IPS DF 4.7 (cell line): ENCODE measurements at regions not wholly inside any gene's neighbourhood (a gene's known extent, or its start where the extent isn't known, plus 50 kb on each side); places are given as distances from the start of the nearest gene placed in this dataset.

Source experiments
- DNase-seq: peaks from one replicate; pipeline ENCODE4 v3.0.0-alpha.2; 2013; ENCODE audit warnings: low spot score; ENCODE audit errors: extremely low read depth

DNA sequence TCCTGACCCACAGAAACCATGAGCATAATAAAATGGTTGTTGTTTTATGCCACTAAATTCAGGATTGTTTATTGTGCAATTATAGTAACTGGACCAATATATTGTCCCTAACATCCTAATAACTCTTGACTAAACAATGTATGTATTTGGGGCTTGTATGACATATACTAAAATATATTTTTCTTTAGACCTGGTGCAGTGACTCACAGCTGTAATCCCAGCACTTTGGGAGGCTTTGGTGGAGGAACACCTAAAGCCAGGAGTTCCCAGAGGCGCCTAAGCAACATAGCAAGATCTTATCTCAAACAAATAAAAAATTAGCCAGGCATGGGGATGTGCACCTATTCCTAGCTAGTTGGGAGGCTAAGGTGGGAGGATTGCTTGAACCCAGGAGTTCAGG lies 180.4 kb downstream of the SUCNR1 start:
- no peak for DNase-seq

DNA sequence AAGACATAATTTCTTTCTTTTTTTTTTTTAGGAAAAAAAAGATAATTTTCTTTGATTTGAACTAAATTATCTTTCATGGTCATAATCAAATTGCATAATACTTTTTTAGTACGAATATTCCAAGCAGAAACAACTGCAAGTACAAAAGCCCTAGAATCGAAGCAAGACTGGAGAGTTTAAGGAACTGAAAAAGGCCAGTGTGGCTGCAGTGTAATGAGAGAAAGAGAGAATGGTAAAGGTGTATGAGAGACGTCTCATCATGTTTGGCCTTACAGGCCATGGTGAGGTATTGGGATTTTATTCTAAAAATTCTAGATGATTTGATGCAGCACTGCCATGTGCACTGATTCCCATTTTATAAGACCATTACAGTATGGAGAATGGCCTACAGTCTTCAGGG lies 180.9 kb downstream of the SUCNR1 start:
- DNase-seq: no peak

GRCh38 chr3:152056073-152056472 lies 182.6 kb downstream of the SUCNR1 start:
- no peak for DNase-seq

- DNase-seq: no peak
These were observed 183.0 kb downstream of the SUCNR1 start for GRCh38 chr3:152056481-152056880.

DNA sequence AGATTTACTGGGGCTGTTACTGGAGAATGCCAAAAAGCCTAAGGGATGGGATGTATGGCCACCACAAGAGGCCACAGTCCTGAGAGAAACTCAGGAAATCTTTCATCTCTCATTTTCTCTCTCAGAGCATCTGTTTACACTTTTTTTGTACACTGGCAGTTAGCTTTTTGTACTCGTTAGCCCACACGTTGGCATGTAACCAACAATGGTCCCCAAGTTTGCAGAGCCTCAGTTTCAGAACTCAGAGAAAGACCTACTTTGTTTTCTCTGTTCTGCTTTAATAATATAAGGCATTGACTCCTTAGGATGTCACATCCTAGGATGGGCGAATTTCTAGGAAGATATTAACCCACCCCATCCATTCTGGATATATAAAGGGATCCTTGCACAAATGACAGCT lies 183.5 kb downstream of the SUCNR1 start:
- no peak for DNase-seq

DNA sequence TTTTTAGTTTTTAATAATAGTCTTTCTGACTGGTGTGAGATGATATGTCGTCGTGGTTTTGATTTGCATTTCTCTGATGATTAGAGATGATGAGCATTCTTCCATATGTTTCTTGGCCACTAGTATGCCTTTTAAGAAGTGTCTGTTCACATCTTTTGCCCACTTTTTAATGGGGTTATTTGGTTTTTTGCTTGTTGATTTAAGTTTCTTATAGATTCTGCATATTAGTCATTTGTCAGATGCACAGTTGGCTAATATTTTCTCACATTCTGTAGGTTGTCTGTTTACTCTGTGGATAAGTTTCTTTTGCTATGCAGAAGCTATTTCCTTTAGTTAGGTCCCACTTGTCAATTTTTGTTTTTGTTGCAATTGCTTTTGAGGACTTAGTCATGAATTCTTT lies 185.4 kb downstream of the SUCNR1 start:
- no peak for DNase-seq

- DNase-seq: no peak
These were observed 187.3 kb downstream of the SUCNR1 start for GRCh38 chr3:152060701-152061100.

DNA sequence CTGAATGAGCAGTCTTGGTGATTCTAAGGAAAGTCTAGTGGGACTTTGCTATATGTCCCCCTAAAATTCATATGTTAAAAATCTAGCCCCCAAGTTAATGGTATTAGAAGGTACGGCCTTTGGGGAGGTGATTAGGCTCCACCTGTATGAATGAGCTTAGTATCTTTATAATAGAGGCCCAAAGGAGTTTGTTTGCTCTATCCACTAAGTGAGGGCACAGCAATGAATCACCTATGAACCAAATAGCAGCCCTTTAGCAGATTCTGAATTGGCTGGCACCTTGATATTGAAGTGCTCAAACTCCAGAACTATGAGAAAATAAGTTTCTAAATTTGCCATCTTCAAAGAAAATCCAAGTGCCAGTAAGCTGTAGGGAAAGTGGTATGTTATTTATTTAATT lies 187.9 kb downstream of the SUCNR1 start:
- no peak for DNase-seq

DNA sequence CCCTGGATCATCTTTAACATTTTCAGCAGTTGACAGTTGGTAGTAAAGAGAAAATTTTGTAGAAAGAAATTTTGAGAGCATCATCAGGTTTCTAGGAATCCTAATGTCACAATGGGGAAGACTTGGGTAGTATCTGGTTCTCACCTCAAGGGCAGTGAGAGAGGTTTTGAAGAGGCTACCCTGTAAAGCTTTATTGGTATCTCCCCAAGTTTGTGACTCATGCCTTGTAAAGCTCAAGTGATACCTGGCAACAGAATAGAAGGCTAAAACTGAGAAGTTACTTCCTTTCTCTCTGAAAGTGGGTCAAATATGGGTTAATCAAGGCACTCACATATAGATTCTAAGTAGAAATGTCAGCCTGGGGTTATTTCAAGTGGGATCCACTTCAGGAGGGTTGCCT lies 196.4 kb downstream of the SUCNR1 start:
- DNase-seq: no peak

GRCh38 chr3:152071315-152071714 lies 197.4 kb upstream of the MBNL1 start:
- no peak for DNase-seq

- DNase-seq: peak; percentile 16
These were observed 196.8 kb upstream of the MBNL1 start for GRCh38 chr3:152071924-152072323.

GRCh38 chr3:152073267-152073666 lies 195.5 kb upstream of the MBNL1 start:
- no peak for DNase-seq

- DNase-seq: no peak
These were observed 192.6 kb upstream of the MBNL1 start for GRCh38 chr3:152076148-152076547.

- DNase-seq: no peak
These were observed 188.7 kb upstream of the MBNL1 start for GRCh38 chr3:152079980-152080379.

- no peak for DNase-seq
These were observed 185.6 kb upstream of the MBNL1 start for GRCh38 chr3:152083135-152083534.

GRCh38 chr3:152084441-152085158 lies 184.1 kb upstream of the MBNL1 start:
- no peak for DNase-seq

DNA sequence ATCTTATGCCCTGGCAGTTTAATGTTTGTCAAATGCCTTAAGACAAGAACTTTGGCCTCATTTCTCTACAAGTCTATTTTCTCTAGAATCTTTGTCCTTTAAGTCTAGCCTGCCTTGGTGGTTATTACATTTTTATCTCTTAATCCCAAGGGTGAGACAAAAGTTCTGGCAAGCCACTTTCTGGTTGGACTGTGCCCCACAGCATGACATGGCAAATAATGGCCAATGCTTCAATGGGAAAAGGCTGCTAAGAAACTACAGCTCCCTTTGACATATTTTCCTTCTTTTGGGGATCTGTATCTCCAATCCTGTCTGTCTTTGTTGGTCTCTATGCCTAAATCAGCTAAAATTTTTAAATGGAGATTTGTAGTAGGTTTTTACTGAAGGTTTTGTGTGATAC lies 181.6 kb upstream of the MBNL1 start:
- no peak for DNase-seq

DNA sequence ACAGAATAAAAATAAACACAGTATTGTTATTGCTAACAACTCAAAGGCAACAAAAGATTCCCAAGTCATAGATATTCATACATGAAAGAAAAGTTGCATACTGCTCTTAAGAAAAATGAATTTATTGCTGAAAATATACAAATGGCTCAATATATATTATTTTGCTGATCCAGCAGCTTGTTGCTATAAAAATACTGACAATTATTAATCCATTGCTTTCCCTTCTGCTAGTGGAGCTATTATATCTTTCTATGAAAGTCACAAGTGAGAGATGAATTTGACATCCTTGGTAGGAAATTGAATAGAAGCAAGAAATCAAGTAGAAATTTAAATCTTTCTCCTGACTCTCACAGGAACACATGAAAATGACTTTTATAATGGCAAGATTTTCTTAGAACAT lies 179.2 kb upstream of the MBNL1 start:
- DNase-seq: no peak

DNA sequence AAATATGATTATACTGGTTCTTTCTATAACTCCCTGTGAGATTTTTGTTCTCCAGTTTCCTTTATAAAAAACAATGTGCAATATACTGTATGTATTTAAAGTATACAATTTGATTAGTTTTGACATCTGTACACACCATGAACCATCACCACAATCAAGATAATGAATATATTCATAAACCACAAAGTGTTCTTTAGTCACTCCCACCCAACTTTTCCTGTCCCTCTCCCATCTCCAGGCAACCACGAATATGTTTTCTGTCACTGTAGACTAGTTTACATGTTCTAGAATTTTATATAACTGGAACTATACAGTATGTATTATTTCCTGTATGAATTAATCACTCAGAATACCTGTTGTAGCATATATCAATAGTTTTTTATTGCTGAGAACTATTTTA lies 177.0 kb upstream of the MBNL1 start:
- DNase-seq: no peak

- no peak for DNase-seq
These were observed 174.8 kb upstream of the MBNL1 start for GRCh38 chr3:152093901-152094300.

- DNase-seq: no peak
These were observed 174.3 kb upstream of the MBNL1 start for GRCh38 chr3:152094406-152094805.

- DNase-seq: no peak
These were observed 173.3 kb upstream of the MBNL1 start for GRCh38 chr3:152095472-152095871.

DNA sequence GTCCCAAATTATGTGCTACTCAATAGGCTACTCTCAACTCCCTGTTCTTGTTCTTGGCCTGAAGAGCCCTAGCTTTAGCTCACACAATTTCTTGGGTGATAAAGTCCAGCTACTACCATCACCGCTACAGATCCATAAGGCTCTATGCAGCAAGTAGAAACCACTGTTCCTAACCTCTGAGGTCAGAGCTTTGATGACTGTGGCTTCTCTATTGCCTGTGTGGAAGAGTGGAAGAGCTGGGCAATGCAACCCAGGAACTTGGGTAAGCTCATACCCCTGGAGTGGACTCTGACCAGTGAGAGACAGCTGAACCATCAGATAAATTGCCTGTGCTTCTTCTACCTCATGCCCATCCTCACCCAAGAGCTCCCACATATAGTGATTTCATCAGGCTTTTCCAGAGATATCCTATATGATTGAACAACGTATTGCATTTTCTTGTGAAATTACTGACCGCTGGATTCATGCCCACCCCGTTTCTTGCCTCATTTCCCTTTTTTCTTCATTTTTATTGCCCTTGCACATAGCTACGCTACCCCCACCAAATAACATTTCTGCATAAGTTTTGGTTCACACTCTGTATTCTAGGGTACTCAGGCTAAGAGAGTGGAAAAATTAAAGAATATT lies 172.3 kb upstream of the MBNL1 start:
- no peak for DNase-seq
